ENCODE measurements at regions not wholly inside any gene's neighbourhood (a gene's known extent, or its start where the extent isn't known, plus 50 kb on each side); places are given as distances from the start of the nearest gene placed in this dataset.

- TF ChIP-seq, protein P1, sequence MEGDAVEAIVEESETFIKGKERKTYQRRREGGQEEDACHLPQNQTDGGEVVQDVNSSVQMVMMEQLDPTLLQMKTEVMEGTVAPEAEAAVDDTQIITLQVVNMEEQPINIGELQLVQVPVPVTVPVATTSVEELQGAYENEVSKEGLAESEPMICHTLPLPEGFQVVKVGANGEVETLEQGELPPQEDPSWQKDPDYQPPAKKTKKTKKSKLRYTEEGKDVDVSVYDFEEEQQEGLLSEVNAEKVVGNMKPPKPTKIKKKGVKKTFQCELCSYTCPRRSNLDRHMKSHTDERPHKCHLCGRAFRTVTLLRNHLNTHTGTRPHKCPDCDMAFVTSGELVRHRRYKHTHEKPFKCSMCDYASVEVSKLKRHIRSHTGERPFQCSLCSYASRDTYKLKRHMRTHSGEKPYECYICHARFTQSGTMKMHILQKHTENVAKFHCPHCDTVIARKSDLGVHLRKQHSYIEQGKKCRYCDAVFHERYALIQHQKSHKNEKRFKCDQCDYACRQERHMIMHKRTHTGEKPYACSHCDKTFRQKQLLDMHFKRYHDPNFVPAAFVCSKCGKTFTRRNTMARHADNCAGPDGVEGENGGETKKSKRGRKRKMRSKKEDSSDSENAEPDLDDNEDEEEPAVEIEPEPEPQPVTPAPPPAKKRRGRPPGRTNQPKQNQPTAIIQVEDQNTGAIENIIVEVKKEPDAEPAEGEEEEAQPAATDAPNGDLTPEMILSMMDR (IDR thresholded peaks at IDR 0.05): no peak
- no peak for TF ChIP-seq MAX (CRISPR knock-in tag; IDR thresholded peaks at IDR 0.05)
- TF ChIP-seq MYBL2 (CRISPR knock-in tag; IDR thresholded peaks at IDR 0.05): no peak
- TF ChIP-seq PRRX2 (CRISPR knock-in tag; IDR thresholded peaks at IDR 0.05): no peak
- TF ChIP-seq FOXP1 (CRISPR knock-in tag; IDR thresholded peaks at IDR 0.05; ENCODE audit: borderline replicate concordance): no peak
- no peak for TF ChIP-seq JUN (CRISPR knock-in tag; IDR thresholded peaks at IDR 0.05)
- TF ChIP-seq USF2 (CRISPR knock-in tag; IDR thresholded peaks at IDR 0.05): no peak
- no peak for TF ChIP-seq ZNF121 (CRISPR knock-in tag; IDR thresholded peaks at IDR 0.05)
- no peak for TF ChIP-seq TEAD1 (CRISPR knock-in tag; IDR thresholded peaks at IDR 0.05)
- TF ChIP-seq AFF4 (CRISPR knock-in tag; IDR thresholded peaks at IDR 0.05; ENCODE audit: borderline replicate concordance): no peak
These were observed 1557.5 kb downstream of the GRIK2 start for GRCh38 chr6:102950967-102951366.

Measured in WTC11 (cell line).